GM23248 (cell line): ENCODE measurements at regions not wholly inside any gene's neighbourhood (a gene's known extent, or its start where the extent isn't known, plus 50 kb on each side); places are given as distances from the start of the nearest gene placed in this dataset.

Source experiments
- EZH2 ChIP-seq: fragments of 200-600 bp; sonication (generic); IDR thresholded peaks from 2 replicates; pipeline ENCODE4 v1.6.1; 2018; ENCODE audit warnings: antibody characterized with exemption, mild to moderate bottlenecking; ENCODE audit not compliant: insufficient read depth, poor library complexity, severe bottlenecking
- EZH2phosphoT487 ChIP-seq: fragments of 200-600 bp; sonication (generic); IDR thresholded peaks from 2 replicates; pipeline ENCODE4 v1.6.1; 2018; ENCODE audit warnings: antibody characterized with exemption, moderate library complexity, mild to moderate bottlenecking, low read depth; ENCODE audit not compliant: insufficient read depth

DNA sequence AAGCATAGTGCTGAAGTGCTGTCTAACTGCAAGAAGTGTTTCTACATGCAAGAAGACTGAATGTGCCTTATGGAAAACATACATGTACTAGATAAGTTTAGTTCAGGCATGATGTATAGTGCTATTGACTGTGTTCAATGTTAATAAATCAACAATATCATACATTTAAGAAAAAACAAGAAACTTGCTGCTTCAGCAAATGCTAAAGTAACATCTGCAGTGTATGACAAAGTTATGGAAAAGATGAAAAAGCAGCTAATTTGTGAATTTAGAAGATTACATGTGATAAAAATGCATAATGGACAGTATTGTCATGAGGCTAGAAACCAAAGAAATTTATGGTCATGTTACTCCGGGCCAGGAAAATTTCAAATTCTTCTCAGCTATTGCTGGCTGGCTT, 174.9 kb upstream of the SPTLC3 start:
- TF ChIP-seq EZH2, result no peak
- TF ChIP-seq EZH2phosphoT487, result no peak
